ENCODE measurements at regions not wholly inside any gene's neighbourhood (a gene's known extent, or its start where the extent isn't known, plus 50 kb on each side); places are given as distances from the start of the nearest gene placed in this dataset.
A peak's percentile ranks its signal among the peaks of the same experiment; 100 is the strongest.

- Histone ChIP-seq H3K9ac (ENCODE audit: extremely low read depth, low read length, poor library complexity, severe bottlenecking) (no peak overlapping the region), H3K4me1 (ENCODE audit: control insufficient read depth, insufficient read depth, low read length) (no peaks in the 10 kb centered on the region), H3K27ac (ENCODE audit: low read depth, low read length) (no peak overlapping the region), H3K9me3 (ENCODE audit: control insufficient read depth, low read length) (no peaks in the 10 kb centered on the region), H3K4me3 (ENCODE audit: low read length) (no peak overlapping the region), H3K36me3 (ENCODE audit: control insufficient read depth, insufficient read depth, low read length) (no peaks in the 10 kb centered on the region), H3K27me3 (ENCODE audit: control insufficient read depth, insufficient read depth, low read length, poor library complexity, severe bottlenecking) (no peaks in the 10 kb centered on the region)
- Mint-ChIP-seq H3K36me3 (ENCODE audit: low read depth) (no peaks in the 10 kb centered on the region), H3K27me3 (ENCODE audit: insufficient read depth) (no peaks in the 10 kb centered on the region), H3K27ac (no peak overlapping the region), H3K9me3 (no peaks in the 10 kb centered on the region), H3K4me1 (peaks cover 3% of the 10 kb centered on the region), H3K4me3 (no peak overlapping the region)
- no peak for DNase-seq
- TF ChIP-seq CTCF (conservative IDR thresholded peaks at IDR 0.05): no peak
- WGBS, 2 experiments (ENCODE audit: insufficient coverage in 1 of 2, insufficient read length in 1 of 2): 87 to 88% methylated on average over 2 of the region's 2 CpGs
Observed at GRCh38 chr1:215357901-215358300, 209.2 kb upstream of the KCTD3 start.

- 78 to 87% methylated on average over 1 of the region's 1 CpG for WGBS, 2 experiments (ENCODE audit: insufficient coverage in 1 of 2, insufficient read length in 1 of 2)
- no peaks in the 10 kb centered on the region for H3K36me3 Mint-ChIP-seq (ENCODE audit: low read depth)
- no peak for TF ChIP-seq CTCF (conservative IDR thresholded peaks at IDR 0.05)
- Histone ChIP-seq H3K9ac (ENCODE audit: extremely low read depth, low read length, poor library complexity, severe bottlenecking) (no peak overlapping the region), H3K4me1 (ENCODE audit: control insufficient read depth, insufficient read depth, low read length) (no peaks in the 10 kb centered on the region), H3K36me3 (ENCODE audit: control insufficient read depth, insufficient read depth, low read length) (no peaks in the 10 kb centered on the region), H3K27me3 (ENCODE audit: control insufficient read depth, insufficient read depth, low read length, poor library complexity, severe bottlenecking) (no peaks in the 10 kb centered on the region), H3K27ac (ENCODE audit: low read depth, low read length) (no peak overlapping the region), H3K4me3 (ENCODE audit: low read length) (no peak overlapping the region), H3K9me3 (ENCODE audit: control insufficient read depth, low read length) (no peaks in the 10 kb centered on the region)
- no peak overlapping the region for H3K27ac Mint-ChIP-seq
- no peaks in the 10 kb centered on the region for H3K9me3 Mint-ChIP-seq
- no peak for DNase-seq
- H3K27me3 Mint-ChIP-seq (ENCODE audit: insufficient read depth): no peaks in the 10 kb centered on the region
- H3K4me3 Mint-ChIP-seq: no peak overlapping the region
- peaks cover 3% of the 10 kb centered on the region for H3K4me1 Mint-ChIP-seq
Observed at GRCh38 chr1:215358356-215358755, 208.7 kb upstream of the KCTD3 start.

GRCh38 chr1:215360031-215360430, 207.1 kb upstream of the KCTD3 start:
- Mint-ChIP-seq H3K9me3 (peaks cover 7% of the 10 kb centered on the region), H3K27ac (no peak overlapping the region), H3K4me1 (peaks cover 3% of the 10 kb centered on the region), H3K27me3 (ENCODE audit: insufficient read depth) (peaks cover 3% of the 10 kb centered on the region), H3K4me3 (no peak overlapping the region), H3K36me3 (ENCODE audit: low read depth) (no peaks in the 10 kb centered on the region)
- TF ChIP-seq CTCF (conservative IDR thresholded peaks at IDR 0.05): no peak
- H3K4me1 ChIP-seq (ENCODE audit: control insufficient read depth, insufficient read depth, low read length): no peaks in the 10 kb centered on the region
- no peak overlapping the region for H3K4me3 ChIP-seq (ENCODE audit: low read length)
- H3K9ac ChIP-seq (ENCODE audit: extremely low read depth, low read length, poor library complexity, severe bottlenecking): no peak overlapping the region
- no peak for DNase-seq
- peak overlapping the region; percentile 34 for H3K27ac ChIP-seq (ENCODE audit: low read depth, low read length)
- H3K9me3 ChIP-seq (ENCODE audit: control insufficient read depth, low read length): no peaks in the 10 kb centered on the region
- H3K27me3 ChIP-seq (ENCODE audit: control insufficient read depth, insufficient read depth, low read length, poor library complexity, severe bottlenecking): no peaks in the 10 kb centered on the region
- no peaks in the 10 kb centered on the region for H3K36me3 ChIP-seq (ENCODE audit: control insufficient read depth, insufficient read depth, low read length)

All from endodermal cell (in vitro differentiated cells).